ENCODE measurements at regions not wholly inside any gene's neighbourhood (a gene's known extent, or its start where the extent isn't known, plus 50 kb on each side); places are given as distances from the start of the nearest gene placed in this dataset.

DNA sequence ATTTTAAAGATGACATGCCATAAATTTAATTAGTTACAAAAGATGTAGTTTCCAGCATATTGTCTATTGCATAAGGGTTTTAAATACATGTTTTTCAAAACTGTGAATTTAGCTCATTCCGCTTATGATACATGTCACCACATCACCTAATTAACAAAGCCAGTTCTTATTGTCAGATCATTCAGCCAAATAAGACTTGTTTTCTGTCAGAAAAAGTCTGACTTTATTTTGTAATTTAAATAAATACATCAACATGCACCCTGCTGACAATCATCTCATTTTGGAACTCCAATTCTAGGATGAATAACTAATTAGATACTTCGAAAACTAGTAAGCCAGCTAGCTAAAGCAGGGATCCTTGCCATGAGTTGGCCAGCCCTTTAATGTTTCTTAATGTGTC, 110.9 kb upstream of the APP start:
- no peak for DNase-seq (ENCODE audit: low spot score in 2 of 2)
- TF ChIP-seq POLR2A (IDR thresholded peaks at IDR 0.05), result no peak
- TF ChIP-seq, protein P1, sequence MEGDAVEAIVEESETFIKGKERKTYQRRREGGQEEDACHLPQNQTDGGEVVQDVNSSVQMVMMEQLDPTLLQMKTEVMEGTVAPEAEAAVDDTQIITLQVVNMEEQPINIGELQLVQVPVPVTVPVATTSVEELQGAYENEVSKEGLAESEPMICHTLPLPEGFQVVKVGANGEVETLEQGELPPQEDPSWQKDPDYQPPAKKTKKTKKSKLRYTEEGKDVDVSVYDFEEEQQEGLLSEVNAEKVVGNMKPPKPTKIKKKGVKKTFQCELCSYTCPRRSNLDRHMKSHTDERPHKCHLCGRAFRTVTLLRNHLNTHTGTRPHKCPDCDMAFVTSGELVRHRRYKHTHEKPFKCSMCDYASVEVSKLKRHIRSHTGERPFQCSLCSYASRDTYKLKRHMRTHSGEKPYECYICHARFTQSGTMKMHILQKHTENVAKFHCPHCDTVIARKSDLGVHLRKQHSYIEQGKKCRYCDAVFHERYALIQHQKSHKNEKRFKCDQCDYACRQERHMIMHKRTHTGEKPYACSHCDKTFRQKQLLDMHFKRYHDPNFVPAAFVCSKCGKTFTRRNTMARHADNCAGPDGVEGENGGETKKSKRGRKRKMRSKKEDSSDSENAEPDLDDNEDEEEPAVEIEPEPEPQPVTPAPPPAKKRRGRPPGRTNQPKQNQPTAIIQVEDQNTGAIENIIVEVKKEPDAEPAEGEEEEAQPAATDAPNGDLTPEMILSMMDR (IDR thresholded peaks at IDR 0.05), result no peak
- WGBS, 2 donors, result 76 to 82% methylated on average over 2 of the region's 2 CpGs
- intact Hi-C loops (cut with DNase I; ENCODE audit: low total_unique reads), result no loop called here
- H3K4me3 ChIP-seq (ENCODE audit: low read depth, poor library complexity, severe bottlenecking), result no peak overlapping the region

DNA sequence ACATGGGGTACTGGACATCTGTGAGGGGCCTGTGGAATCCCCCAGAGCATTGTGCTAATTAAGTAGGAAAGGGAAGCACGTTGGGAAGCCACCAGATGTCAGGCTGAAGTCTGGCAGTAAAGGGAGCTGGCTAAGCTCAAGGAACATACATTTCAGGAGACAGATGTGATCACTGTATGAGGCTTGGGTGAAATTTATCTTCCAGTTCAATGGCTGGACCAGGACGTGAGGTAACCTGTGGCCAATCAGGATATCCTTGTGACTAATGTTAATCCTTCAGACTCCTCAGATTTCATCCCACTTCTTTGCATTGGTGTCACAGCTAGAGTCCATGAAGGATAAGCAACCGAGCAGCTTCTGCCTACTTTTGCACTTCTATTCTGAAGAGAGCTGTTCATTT, 110.2 kb upstream of the APP start:
- no peak for DNase-seq (ENCODE audit: low spot score in 2 of 2)
- no peak for TF ChIP-seq POLR2A (IDR thresholded peaks at IDR 0.05)
- no peak overlapping the region for H3K4me3 ChIP-seq (ENCODE audit: low read depth, poor library complexity, severe bottlenecking)
- intact Hi-C loops (cut with DNase I; ENCODE audit: low total_unique reads), result no loop called here
- 23 to 29% methylated on average over 3 of the region's 3 CpGs for WGBS, 2 donors

DNA sequence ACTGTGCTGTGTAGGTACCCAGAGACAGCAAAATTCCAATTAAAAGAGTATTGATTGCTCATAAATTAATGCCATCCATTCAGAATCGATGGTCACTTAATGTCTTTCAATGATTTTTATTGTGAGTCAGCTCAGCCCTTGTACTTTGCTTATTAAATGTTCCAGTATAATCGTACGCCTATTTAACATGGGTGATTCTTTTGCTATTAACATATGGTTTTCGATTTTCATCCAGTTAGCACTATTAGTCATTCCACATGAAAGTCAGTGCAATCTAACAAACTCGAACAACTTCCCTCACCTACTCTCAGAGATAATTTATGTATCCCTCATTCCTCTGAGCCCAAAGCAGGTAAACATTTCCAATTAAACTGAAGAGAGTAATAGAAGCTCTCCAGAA, 109.6 kb upstream of the APP start:
- intact Hi-C loops (cut with DNase I; ENCODE audit: low total_unique reads), result no loop called here
- WGBS, 2 donors, result 59 to 67% methylated on average over 5 of the region's 5 CpGs
- TF ChIP-seq, protein P1 (IDR thresholded peaks at IDR 0.05), result no peak
- TF ChIP-seq POLR2A (IDR thresholded peaks at IDR 0.05), result no peak
- H3K4me3 ChIP-seq (ENCODE audit: low read depth, poor library complexity, severe bottlenecking), result no peak overlapping the region
- no peak for DNase-seq (ENCODE audit: low spot score in 2 of 2)

DNA sequence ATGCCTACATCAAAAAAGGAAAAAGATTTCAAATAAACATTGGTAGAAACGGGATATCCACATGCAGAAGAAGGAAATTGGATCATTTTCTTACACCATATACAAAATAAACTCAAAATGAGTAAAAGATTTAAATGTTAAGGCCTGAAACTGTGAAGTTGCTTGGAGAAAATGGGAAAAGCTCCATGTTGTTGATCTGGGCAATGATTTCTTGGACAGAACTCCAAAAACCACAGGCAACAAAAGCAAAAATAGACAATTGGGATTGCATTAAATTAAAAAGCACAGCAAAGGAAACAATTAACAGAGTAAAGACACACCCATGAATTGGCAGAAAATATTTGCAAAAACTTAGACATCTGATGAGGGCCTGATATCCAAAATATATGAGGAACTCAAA, 105.2 kb upstream of the APP start:
- H3K4me3 ChIP-seq (ENCODE audit: low read depth, poor library complexity, severe bottlenecking), result no peak overlapping the region
- no peak for TF ChIP-seq POLR2A (IDR thresholded peaks at IDR 0.05)
- TF ChIP-seq, protein P1 (IDR thresholded peaks at IDR 0.05), result no peak
- no peak for DNase-seq (ENCODE audit: low spot score in 2 of 2)
- intact Hi-C loops (cut with DNase I; ENCODE audit: low total_unique reads), result no loop called here
- WGBS, 2 donors, result 38 to 61% methylated on average over 1 of the region's 1 CpG

DNA sequence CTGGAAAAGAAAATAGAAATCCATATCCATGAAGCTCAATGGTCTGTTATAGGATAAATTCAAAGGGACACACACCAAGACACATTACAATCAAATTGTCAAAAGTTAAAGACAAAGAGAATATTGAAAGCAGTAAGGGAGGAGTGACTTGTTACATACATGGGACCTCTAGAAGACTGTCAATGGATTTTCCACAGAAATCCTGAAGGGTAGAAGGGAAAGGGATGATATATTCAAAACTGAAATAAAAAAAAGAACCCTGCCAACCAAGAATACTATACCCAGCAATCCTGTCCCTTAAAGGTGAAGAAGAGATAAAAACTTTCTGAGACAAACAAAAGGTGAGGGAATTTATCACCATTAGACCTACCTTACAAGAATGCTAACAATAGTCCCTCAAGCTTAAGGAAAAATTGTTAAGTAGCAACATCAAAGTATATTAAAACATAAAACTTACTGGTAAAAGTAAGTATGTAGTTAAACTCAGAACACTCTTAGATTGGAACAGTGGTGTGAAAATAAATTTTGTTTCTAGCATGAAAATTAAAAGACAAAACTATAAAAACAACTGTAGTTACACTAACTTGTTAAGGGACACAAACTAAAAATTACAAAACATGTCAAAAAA, 103.2 kb upstream of the APP start:
- H3K4me3 ChIP-seq (ENCODE audit: low read depth, poor library complexity, severe bottlenecking), result no peak overlapping the region
- intact Hi-C loops (cut with DNase I; ENCODE audit: low total_unique reads), result no loop called here
- no peak for DNase-seq (ENCODE audit: low spot score in 2 of 2)
- TF ChIP-seq, protein P1 (IDR thresholded peaks at IDR 0.05), result no peak
- TF ChIP-seq POLR2A (IDR thresholded peaks at IDR 0.05), result no peak

DNA sequence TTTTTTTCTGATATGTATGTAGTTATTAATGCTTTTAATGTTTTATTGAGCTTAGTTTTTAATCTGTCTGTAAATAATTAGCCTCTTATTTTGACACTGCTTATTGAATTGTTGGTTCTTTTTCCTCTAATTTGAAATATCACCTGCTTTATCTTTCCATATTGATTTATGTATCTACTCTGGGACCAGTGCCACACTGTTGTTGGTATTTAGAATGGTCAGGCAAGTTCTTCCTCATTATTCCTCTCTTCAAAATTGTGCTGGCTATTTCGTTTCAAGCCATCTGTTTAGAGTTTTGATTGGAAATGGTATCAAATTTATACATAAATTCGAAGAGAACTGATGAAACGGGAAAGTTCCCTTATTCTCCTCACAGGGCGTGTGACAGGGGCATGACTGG, 96.8 kb upstream of the APP start:
- 76 to 77% methylated on average over 4 of the region's 4 CpGs for WGBS, 2 donors
- no peak overlapping the region for H3K4me3 ChIP-seq (ENCODE audit: low read depth, poor library complexity, severe bottlenecking)

More for the DNA sequence above, 96.8 kb upstream of the APP start:
- intact Hi-C loops (cut with DNase I; ENCODE audit: low total_unique reads), result no loop called here
- no peak for TF ChIP-seq POLR2A (IDR thresholded peaks at IDR 0.05)
- TF ChIP-seq, protein P1 (IDR thresholded peaks at IDR 0.05), result no peak
- no peak for DNase-seq (ENCODE audit: low spot score in 2 of 2)

Measured in lower leg skin (tissue), 4 donors.